GM23338 (cell line): ENCODE measurements at regions not wholly inside any gene's neighbourhood (a gene's known extent, or its start where the extent isn't known, plus 50 kb on each side); places are given as distances from the start of the nearest gene placed in this dataset.

ENCODE experiments used
- ATAC-seq: fragments of 200-7000 bp; cut with Tn5 transposase; 3 replicates; pipeline ENCODE4 v1.9.1; 2020
- DNase-seq: peaks from one replicate; pipeline ENCODE4 v3.0.0-alpha.2; 2015; ENCODE audit warnings: low spot score
- H2AFZ ChIP-seq: fragments of 200-600 bp; sonication (generic); 2 replicates; pipeline ENCODE4 v1.8.0; 2016; ENCODE audit warnings: antibody characterized with exemption, mild to moderate bottlenecking, moderate library complexity
- H3F3A ChIP-seq: fragments of 200-600 bp; sonication (generic); replicated peaks from 2 replicates; pipeline ENCODE4 v1.8.0; 2017; ENCODE audit warnings: antibody characterized with exemption, mixed run types, low read depth
- H3K27ac ChIP-seq: fragments of 200-600 bp; sonication (generic); 2 replicates; pipeline ENCODE4 v1.6.1; 2016; ENCODE audit warnings: low read depth
- H3K27me3 ChIP-seq: fragments of 200-600 bp; sonication (generic); 2 replicates; pipeline ENCODE4 v1.8.0; 2016; ENCODE audit warnings: mild to moderate bottlenecking, mixed run types, moderate library complexity; ENCODE audit not compliant: insufficient read depth
- H3K36me3 ChIP-seq: fragments of 200-600 bp; sonication (generic); 2 replicates; pipeline ENCODE4 v1.8.0; 2016; ENCODE audit warnings: mild to moderate bottlenecking; ENCODE audit not compliant: insufficient read depth
- H3K4me1 ChIP-seq: fragments of 200-600 bp; sonication (generic); 2 replicates; pipeline ENCODE4 v1.8.0; 2016; ENCODE audit warnings: mild to moderate bottlenecking, moderate library complexity; ENCODE audit not compliant: insufficient read depth
- H3K4me2 ChIP-seq: fragments of 200-600 bp; sonication (generic); 2 replicates; pipeline ENCODE4 v1.7.1; 2017; ENCODE audit warnings: mixed run types
- H3K4me3 ChIP-seq: fragments of 200-600 bp; sonication (generic); 2 replicates; pipeline ENCODE4 v1.6.1; 2016; ENCODE audit warnings: mixed run types
- H3K79me2 ChIP-seq: fragments of 200-600 bp; sonication (generic); replicated peaks from 2 replicates; pipeline ENCODE4 v1.8.0; 2017; ENCODE audit warnings: mild to moderate bottlenecking; ENCODE audit not compliant: insufficient read depth
- H3K9me2 ChIP-seq: fragments of 200-600 bp; sonication (generic); 2 replicates; pipeline ENCODE4 v1.8.0; 2017; ENCODE audit not compliant: insufficient read depth
- H4K20me1 ChIP-seq: fragments of 200-600 bp; sonication (generic); replicated peaks from 2 replicates; pipeline ENCODE4 v1.8.0; 2017; ENCODE audit warnings: mild to moderate bottlenecking; ENCODE audit not compliant: insufficient read depth
- H3K27ac Mint-ChIP-seq: 2 replicates; pipeline ENCODE4 v1.8.0; 2020; ENCODE audit warnings: inconsistent platforms, mild to moderate bottlenecking, moderate library complexity, mixed read lengths
- H3K27me3 Mint-ChIP-seq: 3 replicates; pipeline ENCODE4 v1.8.0; 2022; ENCODE audit warnings: low read depth, mild to moderate bottlenecking, moderate library complexity, mixed read lengths, inconsistent platforms; ENCODE audit not compliant: insufficient read depth, poor library complexity
- H3K36me3 Mint-ChIP-seq: 3 replicates; pipeline ENCODE4 v1.8.0; 2021; ENCODE audit warnings: low read depth, mild to moderate bottlenecking, inconsistent platforms, moderate library complexity, mixed read lengths
- H3K4me1 Mint-ChIP-seq: 3 replicates; pipeline ENCODE4 v1.8.0; 2020; ENCODE audit warnings: mild to moderate bottlenecking, inconsistent platforms, mixed read lengths
- H3K4me3 Mint-ChIP-seq: 3 replicates; pipeline ENCODE4 v1.8.0; 2021; ENCODE audit warnings: moderate library complexity, mild to moderate bottlenecking, inconsistent platforms, mixed read lengths
- H3K9me3 Mint-ChIP-seq: 3 replicates; pipeline ENCODE4 v1.8.0; 2020; ENCODE audit warnings: moderate library complexity, mild to moderate bottlenecking, inconsistent platforms, mixed read lengths
- CREB1 ChIP-seq: fragments of 250-450 bp; sonication (Bioruptor Pico); IDR thresholded peaks from 2 replicates; pipeline ENCODE4 v1.5.0; 2020; ENCODE audit warnings: low read depth, mild to moderate bottlenecking, moderate library complexity
- ETS1 ChIP-seq: IDR thresholded peaks from 2 replicates; pipeline ENCODE4 v1.6.1; 2016; ENCODE audit warnings: antibody characterized with exemption
- EZH2 ChIP-seq: fragments of 200-600 bp; sonication (generic); IDR thresholded peaks from one replicate; pipeline ENCODE4 v1.8.0; 2017; ENCODE audit warnings: antibody characterized with exemption, mild to moderate bottlenecking, low read depth; ENCODE audit not compliant: unreplicated experiment
- EZH2phosphoT487 ChIP-seq: fragments of 200-600 bp; sonication (generic); IDR thresholded peaks from one replicate; pipeline ENCODE4 v1.8.1; 2018; ENCODE audit warnings: antibody characterized with exemption; ENCODE audit not compliant: unreplicated experiment
- JUNB ChIP-seq: IDR thresholded peaks from one replicate; pipeline ENCODE4 v1.6.1; 2016; ENCODE audit warnings: antibody characterized with exemption; ENCODE audit not compliant: unreplicated experiment
- NANOG ChIP-seq: IDR thresholded peaks from 2 replicates; pipeline ENCODE4 v1.6.1; 2016; ENCODE audit warnings: antibody characterized with exemption, borderline replicate concordance
- POLR2AphosphoS5 ChIP-seq: IDR thresholded peaks from 2 replicates; pipeline ENCODE4 v1.6.1; 2016; ENCODE audit warnings: antibody characterized with exemption, low read depth
- STAT1 ChIP-seq: IDR thresholded peaks from one replicate; pipeline ENCODE4 v1.6.1; 2016; ENCODE audit warnings: antibody characterized with exemption; ENCODE audit not compliant: unreplicated experiment
- ZNF114 ChIP-seq: fragments of 250-450 bp; sonication (Bioruptor Pico); IDR thresholded peaks from 2 replicates; pipeline ENCODE4 v1.5.0; 2020; ENCODE audit warnings: mild to moderate bottlenecking, moderate library complexity
- ZNF331 ChIP-seq: fragments of 250-450 bp; sonication (Bioruptor Pico); IDR thresholded peaks from 2 replicates; pipeline ENCODE4 v1.5.0; 2020; ENCODE audit warnings: low read depth, mild to moderate bottlenecking, moderate library complexity
- TF ChIP-seq, protein P1 (sequence below): IDR thresholded peaks from one replicate; pipeline ENCODE4 v1.6.1; 2018; ENCODE audit warnings: antibody characterized with exemption; ENCODE audit not compliant: unreplicated experiment
- TF ChIP-seq, protein P2 (sequence below), 2 experiments: fragments of 200-600 bp in 1 of 2; sonication (generic) in 1 of 2; conservative IDR thresholded peaks; 2 replicates each; pipeline versions ENCODE4 v1.5.1 to v1.6.1; 2016 to 2017; ENCODE audit warnings: antibody characterized with exemption in 2 of 2, low read depth in 2 of 2, mild to moderate bottlenecking in 2 of 2, moderate library complexity in 1 of 2
- TF ChIP-seq, protein P3 (sequence below): fragments of 250-450 bp; sonication (Bioruptor Pico); IDR thresholded peaks from 2 replicates; pipeline ENCODE4 v1.5.0; 2020; ENCODE audit warnings: mild to moderate bottlenecking, moderate library complexity

DNA sequence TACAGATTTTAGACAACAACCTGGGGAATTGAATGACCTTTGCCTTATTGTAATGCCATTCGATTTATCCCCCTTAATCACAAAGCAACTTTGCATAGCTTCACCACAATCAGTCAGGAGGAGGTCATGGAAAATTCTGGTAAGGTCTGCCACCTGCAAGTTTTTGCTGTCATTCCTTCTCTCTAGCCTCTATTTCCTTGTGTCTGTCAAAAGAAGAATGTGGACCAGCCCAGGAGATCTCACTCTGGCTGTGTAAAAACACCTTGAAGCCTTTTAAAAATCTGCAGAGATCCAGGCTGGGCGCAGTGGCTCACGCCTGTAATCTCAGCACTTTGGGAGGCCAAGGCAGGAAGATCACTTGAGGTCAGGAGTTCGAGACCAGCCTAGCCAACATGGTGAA, 74.1 kb upstream of the BZW1 start:
- Histone ChIP-seq H3K79me2 (no peaks in the 10 kb centered on the region), H4K20me1 (no peaks in the 10 kb centered on the region), H3K9me2 (no peaks in the 10 kb centered on the region), H3K4me3 (no peak overlapping the region), H2AFZ (peak overlapping the region; percentile 0; the same call in 1 of the 2 replicates), H3K4me1 (peaks cover 15% of the 10 kb centered on the region), H3K4me2 (peak overlapping the region; percentile 13; the same call in 1 of the 2 replicates), H3K27me3 (no peaks in the 10 kb centered on the region), H3F3A (no peaks in the 10 kb centered on the region), H3K27ac (no peak overlapping the region), H3K36me3 (no peaks in the 10 kb centered on the region)
- TF ChIP-seq ZNF331 (CRISPR knock-in tag) (no peak), NANOG (no peak), EZH2 (no peak), ZNF114 (CRISPR knock-in tag) (no peak), ETS1 (no peak), JUNB (no peak), CREB1 (no peak), EZH2phosphoT487 (no peak), POLR2AphosphoS5 (no peak), STAT1 (no peak)
- TF ChIP-seq, protein P1, sequence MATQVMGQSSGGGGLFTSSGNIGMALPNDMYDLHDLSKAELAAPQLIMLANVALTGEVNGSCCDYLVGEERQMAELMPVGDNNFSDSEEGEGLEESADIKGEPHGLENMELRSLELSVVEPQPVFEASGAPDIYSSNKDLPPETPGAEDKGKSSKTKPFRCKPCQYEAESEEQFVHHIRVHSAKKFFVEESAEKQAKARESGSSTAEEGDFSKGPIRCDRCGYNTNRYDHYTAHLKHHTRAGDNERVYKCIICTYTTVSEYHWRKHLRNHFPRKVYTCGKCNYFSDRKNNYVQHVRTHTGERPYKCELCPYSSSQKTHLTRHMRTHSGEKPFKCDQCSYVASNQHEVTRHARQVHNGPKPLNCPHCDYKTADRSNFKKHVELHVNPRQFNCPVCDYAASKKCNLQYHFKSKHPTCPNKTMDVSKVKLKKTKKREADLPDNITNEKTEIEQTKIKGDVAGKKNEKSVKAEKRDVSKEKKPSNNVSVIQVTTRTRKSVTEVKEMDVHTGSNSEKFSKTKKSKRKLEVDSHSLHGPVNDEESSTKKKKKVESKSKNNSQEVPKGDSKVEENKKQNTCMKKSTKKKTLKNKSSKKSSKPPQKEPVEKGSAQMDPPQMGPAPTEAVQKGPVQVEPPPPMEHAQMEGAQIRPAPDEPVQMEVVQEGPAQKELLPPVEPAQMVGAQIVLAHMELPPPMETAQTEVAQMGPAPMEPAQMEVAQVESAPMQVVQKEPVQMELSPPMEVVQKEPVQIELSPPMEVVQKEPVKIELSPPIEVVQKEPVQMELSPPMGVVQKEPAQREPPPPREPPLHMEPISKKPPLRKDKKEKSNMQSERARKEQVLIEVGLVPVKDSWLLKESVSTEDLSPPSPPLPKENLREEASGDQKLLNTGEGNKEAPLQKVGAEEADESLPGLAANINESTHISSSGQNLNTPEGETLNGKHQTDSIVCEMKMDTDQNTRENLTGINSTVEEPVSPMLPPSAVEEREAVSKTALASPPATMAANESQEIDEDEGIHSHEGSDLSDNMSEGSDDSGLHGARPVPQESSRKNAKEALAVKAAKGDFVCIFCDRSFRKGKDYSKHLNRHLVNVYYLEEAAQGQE, result no peak
- TF ChIP-seq, protein P2, sequence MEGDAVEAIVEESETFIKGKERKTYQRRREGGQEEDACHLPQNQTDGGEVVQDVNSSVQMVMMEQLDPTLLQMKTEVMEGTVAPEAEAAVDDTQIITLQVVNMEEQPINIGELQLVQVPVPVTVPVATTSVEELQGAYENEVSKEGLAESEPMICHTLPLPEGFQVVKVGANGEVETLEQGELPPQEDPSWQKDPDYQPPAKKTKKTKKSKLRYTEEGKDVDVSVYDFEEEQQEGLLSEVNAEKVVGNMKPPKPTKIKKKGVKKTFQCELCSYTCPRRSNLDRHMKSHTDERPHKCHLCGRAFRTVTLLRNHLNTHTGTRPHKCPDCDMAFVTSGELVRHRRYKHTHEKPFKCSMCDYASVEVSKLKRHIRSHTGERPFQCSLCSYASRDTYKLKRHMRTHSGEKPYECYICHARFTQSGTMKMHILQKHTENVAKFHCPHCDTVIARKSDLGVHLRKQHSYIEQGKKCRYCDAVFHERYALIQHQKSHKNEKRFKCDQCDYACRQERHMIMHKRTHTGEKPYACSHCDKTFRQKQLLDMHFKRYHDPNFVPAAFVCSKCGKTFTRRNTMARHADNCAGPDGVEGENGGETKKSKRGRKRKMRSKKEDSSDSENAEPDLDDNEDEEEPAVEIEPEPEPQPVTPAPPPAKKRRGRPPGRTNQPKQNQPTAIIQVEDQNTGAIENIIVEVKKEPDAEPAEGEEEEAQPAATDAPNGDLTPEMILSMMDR (conservative IDR thresholded peaks at IDR 0.05; ENCODE audit: low read depth in 2 of 2), result no peak
- TF ChIP-seq, protein P3, sequence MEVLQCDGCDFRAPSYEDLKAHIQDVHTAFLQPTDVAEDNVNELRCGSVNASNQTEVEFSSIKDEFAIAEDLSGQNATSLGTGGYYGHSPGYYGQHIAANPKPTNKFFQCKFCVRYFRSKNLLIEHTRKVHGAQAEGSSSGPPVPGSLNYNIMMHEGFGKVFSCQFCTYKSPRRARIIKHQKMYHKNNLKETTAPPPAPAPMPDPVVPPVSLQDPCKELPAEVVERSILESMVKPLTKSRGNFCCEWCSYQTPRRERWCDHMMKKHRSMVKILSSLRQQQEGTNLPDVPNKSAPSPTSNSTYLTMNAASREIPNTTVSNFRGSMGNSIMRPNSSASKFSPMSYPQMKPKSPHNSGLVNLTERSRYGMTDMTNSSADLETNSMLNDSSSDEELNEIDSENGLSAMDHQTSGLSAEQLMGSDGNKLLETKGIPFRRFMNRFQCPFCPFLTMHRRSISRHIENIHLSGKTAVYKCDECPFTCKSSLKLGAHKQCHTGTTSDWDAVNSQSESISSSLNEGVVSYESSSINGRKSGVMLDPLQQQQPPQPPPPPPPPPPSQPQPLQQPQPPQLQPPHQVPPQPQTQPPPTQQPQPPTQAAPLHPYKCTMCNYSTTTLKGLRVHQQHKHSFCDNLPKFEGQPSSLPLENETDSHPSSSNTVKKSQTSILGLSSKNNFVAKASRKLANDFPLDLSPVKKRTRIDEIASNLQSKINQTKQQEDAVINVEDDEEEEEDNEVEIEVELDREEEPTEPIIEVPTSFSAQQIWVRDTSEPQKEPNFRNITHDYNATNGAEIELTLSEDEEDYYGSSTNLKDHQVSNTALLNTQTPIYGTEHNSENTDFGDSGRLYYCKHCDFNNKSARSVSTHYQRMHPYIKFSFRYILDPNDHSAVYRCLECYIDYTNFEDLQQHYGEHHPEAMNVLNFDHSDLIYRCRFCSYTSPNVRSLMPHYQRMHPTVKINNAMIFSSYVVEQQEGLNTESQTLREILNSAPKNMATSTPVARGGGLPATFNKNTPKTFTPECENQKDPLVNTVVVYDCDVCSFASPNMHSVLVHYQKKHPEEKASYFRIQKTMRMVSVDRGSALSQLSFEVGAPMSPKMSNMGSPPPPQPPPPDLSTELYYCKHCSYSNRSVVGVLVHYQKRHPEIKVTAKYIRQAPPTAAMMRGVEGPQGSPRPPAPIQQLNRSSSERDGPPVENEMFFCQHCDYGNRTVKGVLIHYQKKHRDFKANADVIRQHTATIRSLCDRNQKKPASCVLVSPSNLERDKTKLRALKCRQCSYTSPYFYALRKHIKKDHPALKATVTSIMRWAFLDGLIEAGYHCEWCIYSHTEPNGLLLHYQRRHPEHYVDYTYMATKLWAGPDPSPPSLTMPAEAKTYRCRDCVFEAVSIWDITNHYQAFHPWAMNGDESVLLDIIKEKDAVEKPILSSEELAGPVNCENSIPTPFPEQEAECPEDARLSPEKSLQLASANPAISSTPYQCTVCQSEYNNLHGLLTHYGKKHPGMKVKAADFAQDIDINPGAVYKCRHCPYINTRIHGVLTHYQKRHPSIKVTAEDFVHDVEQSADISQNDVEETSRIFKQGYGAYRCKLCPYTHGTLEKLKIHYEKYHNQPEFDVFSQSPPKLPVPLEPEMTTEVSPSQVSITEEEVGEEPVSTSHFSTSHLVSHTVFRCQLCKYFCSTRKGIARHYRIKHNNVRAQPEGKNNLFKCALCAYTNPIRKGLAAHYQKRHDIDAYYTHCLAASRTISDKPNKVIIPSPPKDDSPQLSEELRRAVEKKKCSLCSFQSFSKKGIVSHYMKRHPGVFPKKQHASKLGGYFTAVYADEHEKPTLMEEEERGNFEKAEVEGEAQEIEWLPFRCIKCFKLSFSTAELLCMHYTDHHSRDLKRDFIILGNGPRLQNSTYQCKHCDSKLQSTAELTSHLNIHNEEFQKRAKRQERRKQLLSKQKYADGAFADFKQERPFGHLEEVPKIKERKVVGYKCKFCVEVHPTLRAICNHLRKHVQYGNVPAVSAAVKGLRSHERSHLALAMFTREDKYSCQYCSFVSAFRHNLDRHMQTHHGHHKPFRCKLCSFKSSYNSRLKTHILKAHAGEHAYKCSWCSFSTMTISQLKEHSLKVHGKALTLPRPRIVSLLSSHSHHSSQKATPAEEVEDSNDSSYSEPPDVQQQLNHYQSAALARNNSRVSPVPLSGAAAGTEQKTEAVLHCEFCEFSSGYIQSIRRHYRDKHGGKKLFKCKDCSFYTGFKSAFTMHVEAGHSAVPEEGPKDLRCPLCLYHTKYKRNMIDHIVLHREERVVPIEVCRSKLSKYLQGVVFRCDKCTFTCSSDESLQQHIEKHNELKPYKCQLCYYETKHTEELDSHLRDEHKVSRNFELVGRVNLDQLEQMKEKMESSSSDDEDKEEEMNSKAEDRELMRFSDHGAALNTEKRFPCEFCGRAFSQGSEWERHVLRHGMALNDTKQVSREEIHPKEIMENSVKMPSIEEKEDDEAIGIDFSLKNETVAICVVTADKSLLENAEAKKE (CRISPR knock-in tag), result no peak
- ATAC-seq (no peak), DNase-seq (no peak)
- Mint-ChIP-seq H3K4me3 (no peak overlapping the region), H3K4me1 (peaks cover 35% of the 10 kb centered on the region), H3K27me3 (peaks cover 5% of the 10 kb centered on the region), H3K36me3 (no peaks in the 10 kb centered on the region), H3K9me3 (no peaks in the 10 kb centered on the region), H3K27ac (no peak overlapping the region)
